Inflammatory macrophage treated with lipopolysaccharide for 4 hours (primary cell): ENCODE measurements at regions not wholly inside any gene's neighbourhood (a gene's known extent, or its start where the extent isn't known, plus 50 kb on each side); places are given as distances from the start of the nearest gene placed in this dataset.

ENCODE experiments used
- DNase-seq: peaks from one replicate; pipeline ENCODE4 v3.0.0-alpha.2; 2020

- DNase-seq: no peak
Measured at GRCh38 chr2:120943403-120944034, 207.9 kb downstream of the GLI2 start.

- DNase-seq: no peak
Measured at GRCh38 chr2:120944575-120944974, 208.9 kb downstream of the GLI2 start.

GRCh38 chr2:120945091-120945490 is 209.4 kb downstream of the GLI2 start:
- no peak for DNase-seq

GRCh38 chr2:120945832-120946499 is 210.3 kb downstream of the GLI2 start:
- no peak for DNase-seq

GRCh38 chr2:120947327-120947726 is 211.7 kb downstream of the GLI2 start:
- no peak for DNase-seq

- no peak for DNase-seq
Measured at GRCh38 chr2:120947982-120948661, 212.5 kb downstream of the GLI2 start.

- DNase-seq: no peak
Measured at GRCh38 chr2:120948662-120949011, 213.0 kb downstream of the GLI2 start.

GRCh38 chr2:120949027-120949956 is 213.6 kb downstream of the GLI2 start:
- DNase-seq: no peak

- no peak for DNase-seq
Measured at GRCh38 chr2:120949957-120950590, 214.4 kb downstream of the GLI2 start.

- no peak for DNase-seq
Measured at GRCh38 chr2:120951693-120952092, 216.0 kb downstream of the GLI2 start.

GRCh38 chr2:120952318-120952717 is 216.7 kb downstream of the GLI2 start:
- no peak for DNase-seq

GRCh38 chr2:120953066-120953756 is 217.5 kb downstream of the GLI2 start:
- no peak for DNase-seq

GRCh38 chr2:120953843-120954584 is 218.3 kb downstream of the GLI2 start:
- DNase-seq: no peak

GRCh38 chr2:120954939-120955338 is 219.3 kb downstream of the GLI2 start:
- DNase-seq: no peak

- no peak for DNase-seq
Measured at GRCh38 chr2:120955427-120955826, 219.8 kb downstream of the GLI2 start.

GRCh38 chr2:120956486-120957156 is 221.0 kb downstream of the GLI2 start:
- no peak for DNase-seq

GRCh38 chr2:120957905-120958304 is 222.2 kb downstream of the GLI2 start:
- DNase-seq: no peak

- DNase-seq: no peak
Measured at GRCh38 chr2:120958623-120959366, 223.1 kb downstream of the GLI2 start.

- no peak for DNase-seq
Measured at GRCh38 chr2:120959426-120959825, 223.8 kb downstream of the GLI2 start.

- no peak for DNase-seq
Measured at GRCh38 chr2:120960770-120961366, 225.2 kb downstream of the GLI2 start.
